Progenitor cell of endocrine pancreas (in vitro differentiated cells): ENCODE measurements at regions not wholly inside any gene's neighbourhood (a gene's known extent, or its start where the extent isn't known, plus 50 kb on each side); places are given as distances from the start of the nearest gene placed in this dataset.
"Not testable (repeated sequence)": the region's sequence is repeated elsewhere in the genome, so short reads cannot be mapped to it uniquely, and the experiment has no call there.

Experiments used
- DNase-seq: peaks from one replicate; pipeline ENCODE4 v3.0.0; 2021; ENCODE audit warnings: low spot score; ENCODE audit not compliant: unreplicated experiment
- H3K27ac Mint-ChIP-seq: 2 replicates; pipeline ENCODE4 v1.8.0; 2021; ENCODE audit warnings: mild to moderate bottlenecking, moderate library complexity, mixed read lengths
- H3K27me3 Mint-ChIP-seq: 2 replicates; pipeline ENCODE4 v1.8.0; 2021; ENCODE audit warnings: mixed read lengths
- H3K36me3 Mint-ChIP-seq: 2 replicates; pipeline ENCODE4 v1.8.0; 2022; ENCODE audit warnings: mixed read lengths; ENCODE audit not compliant: insufficient read depth
- H3K4me1 Mint-ChIP-seq: 2 replicates; pipeline ENCODE4 v1.8.0; 2021; ENCODE audit warnings: low read depth, mixed read lengths
- H3K4me3 Mint-ChIP-seq: 2 replicates; pipeline ENCODE4 v1.8.0; 2021; ENCODE audit warnings: low read depth, mild to moderate bottlenecking, moderate library complexity, mixed read lengths
- H3K9me3 Mint-ChIP-seq: 2 replicates; pipeline ENCODE4 v1.8.0; 2021; ENCODE audit warnings: low read depth, mixed read lengths
- TF ChIP-seq, protein P1 (sequence below): fragments of 200-600 bp; sonication (generic); IDR thresholded peaks from one replicate; pipeline ENCODE4 v1.5.0; 2021; ENCODE audit warnings: antibody characterized with exemption, mild to moderate bottlenecking; ENCODE audit not compliant: unreplicated experiment

DNA sequence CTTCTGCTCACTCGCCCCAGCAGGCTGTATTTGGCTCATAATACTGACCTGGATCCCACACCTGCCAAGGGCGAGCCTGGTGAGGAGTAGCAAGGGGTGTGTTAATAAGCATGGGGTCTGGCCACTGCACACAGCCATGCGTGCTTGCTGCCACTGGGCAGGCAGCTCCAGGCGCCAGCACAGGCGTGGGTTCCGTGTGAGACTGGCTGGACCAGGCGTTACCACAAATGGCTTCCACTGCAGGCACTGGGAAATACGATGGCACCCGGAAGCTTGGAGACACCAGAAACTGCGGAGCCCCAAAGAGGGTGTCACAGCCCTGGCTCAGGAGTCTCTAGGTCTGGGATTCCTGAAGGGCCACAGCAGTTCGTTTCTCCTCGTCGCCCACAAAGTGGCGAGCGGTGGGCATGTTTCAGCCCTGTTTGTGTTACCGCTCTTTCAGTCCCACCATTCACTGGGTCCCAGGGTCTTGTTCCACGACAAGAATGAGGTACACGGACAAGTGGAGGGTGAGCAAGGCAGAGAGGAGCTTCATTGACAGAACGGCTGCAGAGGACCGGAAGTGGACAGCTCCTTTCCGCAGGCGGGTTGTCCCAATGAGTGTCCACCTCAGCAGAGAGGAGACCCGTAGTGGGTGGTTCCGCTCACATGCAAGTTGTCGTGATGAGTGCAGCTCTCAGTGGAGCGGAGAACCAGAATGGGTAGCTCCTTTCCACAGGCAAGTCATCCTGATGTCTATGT is 428.9 kb downstream of the EPHA5 start:
- TF ChIP-seq, protein P1, sequence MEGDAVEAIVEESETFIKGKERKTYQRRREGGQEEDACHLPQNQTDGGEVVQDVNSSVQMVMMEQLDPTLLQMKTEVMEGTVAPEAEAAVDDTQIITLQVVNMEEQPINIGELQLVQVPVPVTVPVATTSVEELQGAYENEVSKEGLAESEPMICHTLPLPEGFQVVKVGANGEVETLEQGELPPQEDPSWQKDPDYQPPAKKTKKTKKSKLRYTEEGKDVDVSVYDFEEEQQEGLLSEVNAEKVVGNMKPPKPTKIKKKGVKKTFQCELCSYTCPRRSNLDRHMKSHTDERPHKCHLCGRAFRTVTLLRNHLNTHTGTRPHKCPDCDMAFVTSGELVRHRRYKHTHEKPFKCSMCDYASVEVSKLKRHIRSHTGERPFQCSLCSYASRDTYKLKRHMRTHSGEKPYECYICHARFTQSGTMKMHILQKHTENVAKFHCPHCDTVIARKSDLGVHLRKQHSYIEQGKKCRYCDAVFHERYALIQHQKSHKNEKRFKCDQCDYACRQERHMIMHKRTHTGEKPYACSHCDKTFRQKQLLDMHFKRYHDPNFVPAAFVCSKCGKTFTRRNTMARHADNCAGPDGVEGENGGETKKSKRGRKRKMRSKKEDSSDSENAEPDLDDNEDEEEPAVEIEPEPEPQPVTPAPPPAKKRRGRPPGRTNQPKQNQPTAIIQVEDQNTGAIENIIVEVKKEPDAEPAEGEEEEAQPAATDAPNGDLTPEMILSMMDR, result no peak
- H3K9me3 Mint-ChIP-seq, result no peaks in the 10 kb centered on the region
- DNase-seq, result no peak
- no peaks in the 10 kb centered on the region for H3K27me3 Mint-ChIP-seq
- no peak overlapping the region for H3K4me3 Mint-ChIP-seq
- no peak overlapping the region for H3K27ac Mint-ChIP-seq
- H3K36me3 Mint-ChIP-seq, result no peaks in the 10 kb centered on the region
- H3K4me1 Mint-ChIP-seq, result no peaks in the 10 kb centered on the region

DNA sequence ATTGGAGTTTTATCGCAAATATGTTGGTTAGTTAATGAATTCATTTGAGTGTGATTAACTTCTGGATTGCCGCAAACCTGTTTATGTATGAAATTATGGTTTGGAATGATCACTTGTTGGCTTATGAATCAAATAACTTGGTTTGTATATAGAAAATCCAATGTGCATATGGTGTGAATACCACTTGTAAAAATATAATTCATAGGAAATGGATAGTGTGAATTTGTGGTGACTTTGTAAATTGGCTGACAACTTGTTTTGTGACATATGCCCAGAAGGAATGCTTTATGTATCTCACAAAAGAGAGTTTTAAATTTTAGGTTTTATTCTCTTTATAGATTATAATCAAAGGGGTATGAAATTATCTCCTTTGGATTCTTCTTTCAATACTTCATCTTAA is 436.2 kb downstream of the EPHA5 start:
- Mint-ChIP-seq H3K27ac (no peak overlapping the region), H3K4me3 (no peak overlapping the region), H3K9me3 (no peaks in the 10 kb centered on the region), H3K27me3 (no peaks in the 10 kb centered on the region), H3K4me1 (no peaks in the 10 kb centered on the region), H3K36me3 (no peaks in the 10 kb centered on the region)
- TF ChIP-seq, protein P1, result no peak
- DNase-seq, result no peak

DNA sequence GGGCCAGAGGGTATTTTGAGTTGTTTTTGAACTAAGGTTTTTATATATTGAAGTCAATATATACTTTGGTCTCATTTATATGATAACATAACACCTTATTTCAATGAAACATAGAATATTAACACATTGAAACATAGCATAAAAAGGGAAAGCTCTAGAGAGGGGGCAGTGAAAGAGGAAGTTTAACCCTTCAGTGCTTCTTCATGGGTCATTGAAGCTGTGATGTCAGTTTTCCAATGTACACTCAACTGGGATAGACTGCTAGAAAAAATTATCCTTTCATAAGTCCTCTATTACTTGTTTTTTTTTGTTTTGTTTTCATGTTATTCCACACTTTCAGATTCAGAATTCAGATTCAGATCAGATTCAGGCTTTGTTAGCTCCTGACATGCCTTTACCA is 442.7 kb downstream of the EPHA5 start:
- Mint-ChIP-seq H3K4me3 (no peak overlapping the region), H3K4me1 (no peaks in the 10 kb centered on the region), H3K36me3 (no peaks in the 10 kb centered on the region), H3K27me3 (no peaks in the 10 kb centered on the region), H3K27ac (no peak overlapping the region), H3K9me3 (no peaks in the 10 kb centered on the region)
- DNase-seq, result no peak
- TF ChIP-seq, protein P1, result no peak

DNA sequence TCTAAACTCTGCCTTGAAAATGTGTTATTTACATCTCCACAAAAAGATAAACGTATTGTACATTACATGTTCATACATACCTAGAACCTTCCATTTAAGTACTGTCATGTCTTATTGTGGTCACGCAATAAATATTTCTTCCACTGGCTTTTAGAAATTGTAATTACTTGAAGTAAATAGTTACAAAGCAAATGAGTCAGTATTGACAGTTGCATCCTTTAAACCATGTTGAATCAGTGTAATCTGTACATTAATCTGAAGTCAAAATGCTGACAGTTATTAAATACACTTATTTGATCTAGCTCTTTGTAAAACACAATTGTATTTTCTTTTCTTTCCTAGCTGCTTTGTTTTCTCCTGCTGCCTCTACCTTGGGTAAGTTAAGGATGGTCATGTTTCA is 446.7 kb downstream of the EPHA5 start:
- Mint-ChIP-seq H3K4me1 (no peaks in the 10 kb centered on the region), H3K4me3 (no peak overlapping the region), H3K27me3 (no peaks in the 10 kb centered on the region), H3K36me3 (no peaks in the 10 kb centered on the region), H3K27ac (no peak overlapping the region), H3K9me3 (no peaks in the 10 kb centered on the region)
- DNase-seq, result no peak
- TF ChIP-seq, protein P1, result no peak

DNA sequence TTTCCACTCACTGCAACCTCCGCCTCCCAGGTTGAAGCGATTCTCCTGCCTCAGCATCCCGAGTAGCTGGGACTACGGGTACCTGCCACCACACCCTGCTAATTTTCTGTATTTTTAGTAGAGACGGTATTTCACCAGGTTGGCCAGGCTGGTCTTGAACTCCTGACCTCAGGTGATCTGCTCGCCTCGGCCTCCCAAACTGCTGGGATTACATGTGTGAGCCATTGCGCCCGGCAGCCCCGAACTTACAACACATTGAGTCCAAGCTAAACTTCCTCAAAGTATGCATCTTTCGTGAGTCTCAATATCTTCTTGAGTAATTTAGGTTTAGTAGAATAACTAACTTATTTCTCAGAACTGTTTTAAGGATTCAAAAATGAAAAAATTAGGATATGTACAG is 447.2 kb downstream of the EPHA5 start:
- not testable (repeated sequence) for H3K36me3 Mint-ChIP-seq, H3K4me1 Mint-ChIP-seq, H3K27ac Mint-ChIP-seq, DNase-seq, H3K9me3 Mint-ChIP-seq, H3K27me3 Mint-ChIP-seq, H3K4me3 Mint-ChIP-seq

DNA sequence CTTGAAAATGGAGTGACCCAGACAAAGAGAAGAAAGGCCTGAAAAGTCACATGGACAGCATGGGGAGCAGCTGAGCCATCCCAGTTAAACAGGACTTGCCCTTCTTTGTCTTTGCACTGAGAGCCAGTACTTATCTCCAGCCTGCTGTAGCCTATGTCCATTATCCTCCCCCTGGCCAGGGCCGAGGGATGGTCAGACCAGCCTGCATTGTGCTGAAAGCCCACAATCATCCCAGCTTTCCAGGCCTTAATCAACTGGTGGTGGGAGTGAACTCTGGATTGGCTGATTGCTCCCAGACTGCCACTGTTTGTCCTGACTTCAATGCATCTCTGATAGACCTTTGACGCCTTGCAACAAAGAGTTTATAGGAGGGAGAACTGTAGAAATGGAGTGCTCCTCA is 453.1 kb downstream of the EPHA5 start:
- Mint-ChIP-seq H3K4me3 (no peak overlapping the region), H3K9me3 (no peaks in the 10 kb centered on the region), H3K4me1 (no peaks in the 10 kb centered on the region), H3K36me3 (no peaks in the 10 kb centered on the region), H3K27ac (no peak overlapping the region), H3K27me3 (no peaks in the 10 kb centered on the region)
- TF ChIP-seq, protein P1, result no peak
- DNase-seq, result no peak
